ENCODE measurements at regions not wholly inside any gene's neighbourhood (a gene's known extent, or its start where the extent isn't known, plus 50 kb on each side); places are given as distances from the start of the nearest gene placed in this dataset.

GRCh38 chr5:160961038-160961437, 109.0 kb upstream of the ATP10B start:
- no peaks in the 10 kb centered on the region for H4K20me1 ChIP-seq (ENCODE audit: insufficient read depth)
- DNase-seq: no peak
- WGBS (ENCODE audit: low lambda C conversion rate): 5% methylated on average over 1 of the region's 1 CpG

GRCh38 chr5:160960592-160960991, 108.6 kb upstream of the ATP10B start:
- H3K9me3 ChIP-seq: no peaks in the 10 kb centered on the region
- WGBS (ENCODE audit: low lambda C conversion rate): 0% methylated on average over 2 of the region's 2 CpGs
- H3K27me3 ChIP-seq (ENCODE audit: insufficient read depth): no peaks in the 10 kb centered on the region
- no peak overlapping the region for H3K9ac ChIP-seq
- ChIA-PET POLR2A (no interaction called here), CTCF (interaction anchor here (1.1 kb wide), 1 partner anchor 28 kb away, joined by 3 read pairs; no protein-coding TSS in a partner anchor)
- H4K20me1 ChIP-seq (ENCODE audit: insufficient read depth): no peaks in the 10 kb centered on the region
- H3K4me1 ChIP-seq (ENCODE audit: control insufficient read depth in 1 of 2, insufficient read depth in 2 of 2, low read depth in 1 of 2, low read length in 1 of 2): no peaks in the 10 kb centered on the region
- H3K27ac ChIP-seq (ENCODE audit: low read depth in 2 of 2, low read length in 1 of 2): no peak overlapping the region
- H3K79me2 ChIP-seq (ENCODE audit: insufficient read depth): no peaks in the 10 kb centered on the region
- no peak overlapping the region for H3K4me2 ChIP-seq
- no peaks in the 10 kb centered on the region for H3K36me3 ChIP-seq (replicated peaks in 1 of 2; ENCODE audit: control insufficient read depth in 1 of 2, insufficient read depth in 2 of 2, low read length in 1 of 2)
- H3K9me2 ChIP-seq: no peaks in the 10 kb centered on the region
- no peak for DNase-seq
- no peak overlapping the region for H2AFZ ChIP-seq (ENCODE audit: low read depth)
- H3K4me3 ChIP-seq (ENCODE audit: low read depth in 2 of 2, low read length in 1 of 2): no peak overlapping the region
- no peaks in the 10 kb centered on the region for H3F3A ChIP-seq (replicated peaks; ENCODE audit: insufficient read depth)
- TF ChIP-seq RXRA (IDR thresholded peaks at IDR 0.05; ENCODE audit: borderline replicate concordance, low read depth) (no peak), NRF1 (IDR thresholded peaks at IDR 0.05; ENCODE audit: low read depth, low read length) (no peak), ZBTB33 (IDR thresholded peaks at IDR 0.05; ENCODE audit: borderline replicate concordance, low read depth) (no peak), FOSL2 (IDR thresholded peaks at IDR 0.05; ENCODE audit: borderline replicate concordance, low read depth) (no peak), TCF12 (IDR thresholded peaks at IDR 0.05) (no peak), FOXM1 (IDR thresholded peaks at IDR 0.05; ENCODE audit: low read depth) (no peak), SIN3A (IDR thresholded peaks at IDR 0.05; ENCODE audit: borderline replicate concordance, low read depth, low read length) (no peak), RAD21 (IDR thresholded peaks at IDR 0.05; ENCODE audit: low read length) (no peak), RCOR1 (IDR thresholded peaks at IDR 0.05; ENCODE audit: low read length) (no peak), EZH2phosphoT487 (IDR thresholded peaks at IDR 0.05; ENCODE audit: borderline replicate concordance, low read depth) (no peak), MEF2A (IDR thresholded peaks at IDR 0.05; ENCODE audit: borderline replicate concordance, low read depth) (no peak), TAF1 (IDR thresholded peaks at IDR 0.05; ENCODE audit: borderline replicate concordance, low read depth, low read length) (no peak), CHD2 (IDR thresholded peaks at IDR 0.05; ENCODE audit: low read length, partially characterized antibody) (no peak)
- TF ChIP-seq, protein P1, sequence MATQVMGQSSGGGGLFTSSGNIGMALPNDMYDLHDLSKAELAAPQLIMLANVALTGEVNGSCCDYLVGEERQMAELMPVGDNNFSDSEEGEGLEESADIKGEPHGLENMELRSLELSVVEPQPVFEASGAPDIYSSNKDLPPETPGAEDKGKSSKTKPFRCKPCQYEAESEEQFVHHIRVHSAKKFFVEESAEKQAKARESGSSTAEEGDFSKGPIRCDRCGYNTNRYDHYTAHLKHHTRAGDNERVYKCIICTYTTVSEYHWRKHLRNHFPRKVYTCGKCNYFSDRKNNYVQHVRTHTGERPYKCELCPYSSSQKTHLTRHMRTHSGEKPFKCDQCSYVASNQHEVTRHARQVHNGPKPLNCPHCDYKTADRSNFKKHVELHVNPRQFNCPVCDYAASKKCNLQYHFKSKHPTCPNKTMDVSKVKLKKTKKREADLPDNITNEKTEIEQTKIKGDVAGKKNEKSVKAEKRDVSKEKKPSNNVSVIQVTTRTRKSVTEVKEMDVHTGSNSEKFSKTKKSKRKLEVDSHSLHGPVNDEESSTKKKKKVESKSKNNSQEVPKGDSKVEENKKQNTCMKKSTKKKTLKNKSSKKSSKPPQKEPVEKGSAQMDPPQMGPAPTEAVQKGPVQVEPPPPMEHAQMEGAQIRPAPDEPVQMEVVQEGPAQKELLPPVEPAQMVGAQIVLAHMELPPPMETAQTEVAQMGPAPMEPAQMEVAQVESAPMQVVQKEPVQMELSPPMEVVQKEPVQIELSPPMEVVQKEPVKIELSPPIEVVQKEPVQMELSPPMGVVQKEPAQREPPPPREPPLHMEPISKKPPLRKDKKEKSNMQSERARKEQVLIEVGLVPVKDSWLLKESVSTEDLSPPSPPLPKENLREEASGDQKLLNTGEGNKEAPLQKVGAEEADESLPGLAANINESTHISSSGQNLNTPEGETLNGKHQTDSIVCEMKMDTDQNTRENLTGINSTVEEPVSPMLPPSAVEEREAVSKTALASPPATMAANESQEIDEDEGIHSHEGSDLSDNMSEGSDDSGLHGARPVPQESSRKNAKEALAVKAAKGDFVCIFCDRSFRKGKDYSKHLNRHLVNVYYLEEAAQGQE (IDR thresholded peaks at IDR 0.05; ENCODE audit: low read depth, low read length): no peak

More at GRCh38 chr5:160961038-160961437, 109.0 kb upstream of the ATP10B start:
- H3K4me2 ChIP-seq: no peak overlapping the region
- ChIA-PET POLR2A (no interaction called here), CTCF (interaction anchor here (1.1 kb wide), 1 partner anchor 28 kb away, joined by 3 read pairs; no protein-coding TSS in a partner anchor)
- H3K27ac ChIP-seq (ENCODE audit: low read depth in 2 of 2, low read length in 1 of 2): no peak overlapping the region
- no peak overlapping the region for H3K9ac ChIP-seq
- no peak overlapping the region for H3K4me3 ChIP-seq (ENCODE audit: low read depth in 2 of 2, low read length in 1 of 2)
- H2AFZ ChIP-seq (ENCODE audit: low read depth): no peak overlapping the region
- H3K27me3 ChIP-seq (ENCODE audit: insufficient read depth): no peaks in the 10 kb centered on the region
- H3K9me2 ChIP-seq: no peaks in the 10 kb centered on the region
- H3F3A ChIP-seq (replicated peaks; ENCODE audit: insufficient read depth): no peaks in the 10 kb centered on the region
- no peaks in the 10 kb centered on the region for H3K4me1 ChIP-seq (ENCODE audit: control insufficient read depth in 1 of 2, insufficient read depth in 2 of 2, low read depth in 1 of 2, low read length in 1 of 2)
- no peaks in the 10 kb centered on the region for H3K36me3 ChIP-seq (replicated peaks in 1 of 2; ENCODE audit: control insufficient read depth in 1 of 2, insufficient read depth in 2 of 2, low read length in 1 of 2)
- no peaks in the 10 kb centered on the region for H3K9me3 ChIP-seq
- TF ChIP-seq MEF2A (IDR thresholded peaks at IDR 0.05; ENCODE audit: borderline replicate concordance, low read depth): no peak
- no peak for TF ChIP-seq ELF1 (IDR thresholded peaks at IDR 0.05)
- H3K79me2 ChIP-seq (ENCODE audit: insufficient read depth): no peaks in the 10 kb centered on the region

Data from SK-N-SH (cell line).